ENCODE measurements at regions not wholly inside any gene's neighbourhood (a gene's known extent, or its start where the extent isn't known, plus 50 kb on each side); places are given as distances from the start of the nearest gene placed in this dataset.

GRCh38 chr1:185420588-185421081 lies 103.6 kb upstream of the IVNS1ABP start:
- no peak for TF ChIP-seq POLR2AphosphoS5 (IDR thresholded peaks at IDR 0.05)
- no peak for TF ChIP-seq CTCF (IDR thresholded peaks at IDR 0.05 in 8 of 11, conservative IDR thresholded peaks at IDR 0.05 in 3 of 11)
- no peak for TF ChIP-seq POLR2A (IDR thresholded peaks at IDR 0.05)
